ENCODE measurements at regions not wholly inside any gene's neighbourhood (a gene's known extent, or its start where the extent isn't known, plus 50 kb on each side); places are given as distances from the start of the nearest gene placed in this dataset.

DNA sequence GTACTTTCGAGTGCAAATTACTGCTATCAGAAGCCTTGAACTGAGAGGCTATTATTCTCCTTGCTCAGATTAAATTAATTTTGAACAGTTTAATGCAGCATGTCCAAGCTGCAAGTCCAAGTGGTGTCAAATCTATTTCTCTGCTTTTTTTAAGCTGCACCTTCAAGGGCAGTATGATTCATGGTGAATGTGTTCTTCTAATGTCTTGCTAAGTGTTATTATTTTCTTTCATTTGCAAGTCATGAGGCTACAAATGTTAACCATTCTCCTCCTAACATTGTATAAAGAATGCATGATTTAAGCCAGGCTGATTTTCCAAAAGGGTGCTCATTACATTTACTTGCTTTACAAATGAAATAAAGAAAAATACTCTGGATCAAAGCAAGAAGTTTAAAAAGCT is 200.4 kb downstream of the TEX13C start:
- no peak for DNase-seq
- Histone ChIP-seq H3K4me1 (no peaks in the 10 kb centered on the region), H3K36me3 (no peaks in the 10 kb centered on the region), H3K27ac (no peak overlapping the region), H3K27me3 (replicated peaks in 1 of 7) (no peaks in the 10 kb centered on the region), H3K9me3 (no peaks in the 10 kb centered on the region), H3K4me3 (no peak overlapping the region)
- TF ChIP-seq POLR2AphosphoS5 (IDR thresholded peaks at IDR 0.05) = no peak
- TF ChIP-seq POLR2A (IDR thresholded peaks at IDR 0.05) = no peak
- TF ChIP-seq, protein P1, sequence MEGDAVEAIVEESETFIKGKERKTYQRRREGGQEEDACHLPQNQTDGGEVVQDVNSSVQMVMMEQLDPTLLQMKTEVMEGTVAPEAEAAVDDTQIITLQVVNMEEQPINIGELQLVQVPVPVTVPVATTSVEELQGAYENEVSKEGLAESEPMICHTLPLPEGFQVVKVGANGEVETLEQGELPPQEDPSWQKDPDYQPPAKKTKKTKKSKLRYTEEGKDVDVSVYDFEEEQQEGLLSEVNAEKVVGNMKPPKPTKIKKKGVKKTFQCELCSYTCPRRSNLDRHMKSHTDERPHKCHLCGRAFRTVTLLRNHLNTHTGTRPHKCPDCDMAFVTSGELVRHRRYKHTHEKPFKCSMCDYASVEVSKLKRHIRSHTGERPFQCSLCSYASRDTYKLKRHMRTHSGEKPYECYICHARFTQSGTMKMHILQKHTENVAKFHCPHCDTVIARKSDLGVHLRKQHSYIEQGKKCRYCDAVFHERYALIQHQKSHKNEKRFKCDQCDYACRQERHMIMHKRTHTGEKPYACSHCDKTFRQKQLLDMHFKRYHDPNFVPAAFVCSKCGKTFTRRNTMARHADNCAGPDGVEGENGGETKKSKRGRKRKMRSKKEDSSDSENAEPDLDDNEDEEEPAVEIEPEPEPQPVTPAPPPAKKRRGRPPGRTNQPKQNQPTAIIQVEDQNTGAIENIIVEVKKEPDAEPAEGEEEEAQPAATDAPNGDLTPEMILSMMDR (IDR thresholded peaks at IDR 0.05 in 8 of 11, conservative IDR thresholded peaks at IDR 0.05 in 3 of 11) = no peak
- intact Hi-C loops (cut with DNase I; ENCODE audit: low total_unique reads) = no loop called here
- 43 to 80% (median 46%) methylated on average over 1 of the region's 1 CpG for WGBS, 5 donors

- Histone ChIP-seq H3K36me3 (no peaks in the 10 kb centered on the region), H3K27ac (no peak overlapping the region), H3K27me3 (replicated peaks in 1 of 7) (no peaks in the 10 kb centered on the region), H3K4me3 (no peak overlapping the region), H3K4me1 (no peaks in the 10 kb centered on the region), H3K9me3 (peaks cover 0 to 7% (median 0%) of the 10 kb centered on the region in 8 donors)
- TF ChIP-seq POLR2AphosphoS5 (IDR thresholded peaks at IDR 0.05) (no peak), POLR2A (IDR thresholded peaks at IDR 0.05) (no peak)
- TF ChIP-seq, protein P1 (IDR thresholded peaks at IDR 0.05 in 8 of 11, conservative IDR thresholded peaks at IDR 0.05 in 3 of 11) = no peak
- WGBS, 5 donors = 27 to 79% (median 39%) methylated on average over 2 of the region's 2 CpGs
- intact Hi-C loops (cut with DNase I; ENCODE audit: low total_unique reads) = no loop called here
- no peak for DNase-seq
These were observed 203.1 kb downstream of the TEX13C start for GRCh38 chrX:125522752-125523151.

DNA sequence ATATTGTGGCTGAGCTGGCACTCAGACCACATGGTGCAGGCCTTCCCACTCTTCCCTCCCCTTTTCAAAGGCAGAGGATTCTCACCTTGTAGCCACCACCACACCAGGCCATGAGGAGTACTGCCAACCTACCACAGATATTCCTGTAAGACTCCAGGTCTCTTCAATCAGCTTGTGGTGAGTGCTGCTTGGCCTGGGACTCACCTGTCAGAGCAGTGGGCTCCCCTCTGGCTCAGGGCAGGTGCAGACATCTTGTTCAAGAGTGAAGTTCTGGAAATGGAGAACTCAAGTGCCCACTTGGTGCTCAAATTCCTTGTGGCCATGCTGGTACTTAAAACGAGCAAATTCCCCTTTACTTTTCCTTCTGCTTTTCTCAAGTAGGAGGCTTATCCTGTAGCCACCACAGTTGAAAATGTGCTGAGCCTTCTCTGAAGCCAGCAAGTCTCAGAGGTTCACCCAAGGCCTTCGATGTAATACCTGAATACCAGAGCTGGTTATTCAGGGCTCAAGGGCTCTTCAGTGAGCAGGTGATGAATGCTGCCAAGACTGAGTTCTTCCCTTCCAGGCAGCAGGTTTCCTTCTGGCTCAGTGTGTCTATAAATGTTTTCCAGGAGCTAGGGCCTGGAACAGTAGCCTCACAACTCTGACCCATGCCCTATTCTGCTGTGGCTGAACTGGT is 212.9 kb downstream of the TEX13C start:
- TF ChIP-seq POLR2A (IDR thresholded peaks at IDR 0.05) (no peak), POLR2AphosphoS5 (IDR thresholded peaks at IDR 0.05) (no peak)
- TF ChIP-seq, protein P1 (IDR thresholded peaks at IDR 0.05 in 8 of 11, conservative IDR thresholded peaks at IDR 0.05 in 3 of 11) = no peak
- no peaks in the 10 kb centered on the region for H3K36me3 ChIP-seq
- WGBS, 5 donors = 25 to 54% (median 42%) methylated on average over 2 of the region's 2 CpGs
- no peak overlapping the region for H3K4me3 ChIP-seq
- no peaks in the 10 kb centered on the region for H3K27me3 ChIP-seq (replicated peaks in 1 of 7)
- intact Hi-C loops (cut with DNase I; ENCODE audit: low total_unique reads) = no loop called here
- H3K4me1 ChIP-seq = no peaks in the 10 kb centered on the region
- no peak for DNase-seq
- H3K27ac ChIP-seq = no peak overlapping the region
- peaks cover 0 to under 1% (median 0%) of the 10 kb centered on the region in 8 donors for H3K9me3 ChIP-seq

GRCh38 chrX:125533352-125533751 is 213.7 kb downstream of the TEX13C start:
- Histone ChIP-seq H3K27me3 (replicated peaks in 1 of 7) (no peaks in the 10 kb centered on the region), H3K4me3 (no peak overlapping the region), H3K36me3 (no peaks in the 10 kb centered on the region), H3K27ac (no peak overlapping the region), H3K9me3 (no peaks in the 10 kb centered on the region), H3K4me1 (no peaks in the 10 kb centered on the region)
- TF ChIP-seq POLR2AphosphoS5 (IDR thresholded peaks at IDR 0.05) (no peak), POLR2A (IDR thresholded peaks at IDR 0.05) (no peak)
- TF ChIP-seq, protein P1 (IDR thresholded peaks at IDR 0.05 in 8 of 11, conservative IDR thresholded peaks at IDR 0.05 in 3 of 11) = no peak
- 48 to 82% (median 78%) methylated on average over 3 of the region's 3 CpGs for WGBS, 5 donors
- DNase-seq = no peak
- intact Hi-C loops (cut with DNase I; ENCODE audit: low total_unique reads) = no loop called here

Measured in spleen (tissue), 11 donors.